ENCODE measurements at regions not wholly inside any gene's neighbourhood (a gene's known extent, or its start where the extent isn't known, plus 50 kb on each side); places are given as distances from the start of the nearest gene placed in this dataset.

DNA sequence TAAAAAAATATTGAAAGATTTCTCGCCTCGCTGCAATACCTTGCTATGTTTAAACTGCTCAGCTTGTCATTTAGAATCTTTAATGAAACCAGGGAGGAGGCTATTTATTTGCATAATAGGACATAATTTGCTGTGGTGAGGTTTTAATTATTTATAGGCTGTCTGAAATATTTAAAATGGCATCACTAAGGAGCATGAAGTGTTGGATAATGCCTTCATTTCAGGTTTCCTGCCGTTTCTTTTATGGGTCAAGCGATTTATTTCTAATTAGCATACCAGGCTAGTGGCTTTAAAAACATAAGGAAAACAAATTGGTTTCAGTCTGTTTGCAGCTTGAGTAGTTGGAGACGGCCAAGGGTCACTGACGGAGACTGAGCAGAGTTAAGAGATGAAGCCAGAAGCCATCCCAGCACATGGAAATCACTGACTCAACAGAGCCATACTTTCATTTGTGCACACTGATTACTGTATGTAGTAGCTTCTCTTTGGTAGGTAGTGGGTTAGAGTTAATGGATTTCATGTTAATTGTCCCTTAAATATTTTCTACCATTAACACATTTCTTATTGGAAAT, 1962.4 kb upstream of the TENM3 start:
- TF ChIP-seq IRX3 (CRISPR knock-in tag; IDR thresholded peaks at IDR 0.05; ENCODE audit: borderline replicate concordance, low read depth) (no peak), GTF2F1 (IDR thresholded peaks at IDR 0.05; ENCODE audit: low read length) (no peak), ZNF451 (CRISPR knock-in tag; IDR thresholded peaks at IDR 0.05) (no peak), ZNF383 (CRISPR knock-in tag; IDR thresholded peaks at IDR 0.05; ENCODE audit: borderline replicate concordance) (no peak), ZFP36 (IDR thresholded peaks at IDR 0.05; ENCODE audit: borderline replicate concordance, low read depth, low read length, partially characterized antibody) (no peak)

Measured in HepG2 (cell line).